DMS114 treated with DMSO at 0.1 percent for 48 hours (cell line): ENCODE measurements at regions not wholly inside any gene's neighbourhood (a gene's known extent, or its start where the extent isn't known, plus 50 kb on each side); places are given as distances from the start of the nearest gene placed in this dataset.
"Not testable (repeated sequence)": the region's sequence is repeated elsewhere in the genome, so short reads cannot be mapped to it uniquely, and the experiment has no call there.

Experiments
- DNase-seq: peaks from one replicate; lab custom pipeline; 2025; ENCODE audit not compliant: unreplicated experiment; lab: John Stamatoyannopoulos, UW

- DNase-seq: no peak
These were observed 140.0 kb downstream of the NDUFA12 start for GRCh38 chr12:94863321-94864035.

GRCh38 chr12:94862421-94862820 lies 141.1 kb downstream of the NDUFA12 start:
- DNase-seq: no peak

- no peak for DNase-seq
These were observed 147.2 kb downstream of the NDUFA12 start for GRCh38 chr12:94856324-94856723.

GRCh38 chr12:94855853-94856252 lies 147.6 kb downstream of the NDUFA12 start:
- DNase-seq: no peak

GRCh38 chr12:94851396-94852028 lies 152.0 kb downstream of the NDUFA12 start:
- no peak for DNase-seq

GRCh38 chr12:94849411-94849976 lies 154.0 kb downstream of the NDUFA12 start:
- DNase-seq: no peak

GRCh38 chr12:94848966-94849365 lies 154.5 kb downstream of the NDUFA12 start:
- DNase-seq: no peak

GRCh38 chr12:94845110-94845509 lies 158.4 kb downstream of the NDUFA12 start:
- DNase-seq: no peak

GRCh38 chr12:94844452-94844851 lies 159.0 kb downstream of the NDUFA12 start:
- DNase-seq: no peak

- DNase-seq: no peak
These were observed 161.4 kb downstream of the NDUFA12 start for GRCh38 chr12:94841904-94842610.

- no peak for DNase-seq
These were observed 162.3 kb downstream of the NDUFA12 start for GRCh38 chr12:94841177-94841576.

- DNase-seq: no peak
These were observed 164.2 kb downstream of the NDUFA12 start for GRCh38 chr12:94839347-94839746.

GRCh38 chr12:94836952-94837670 lies 166.4 kb downstream of the NDUFA12 start:
- DNase-seq: not testable (repeated sequence)

GRCh38 chr12:94834036-94834625 lies 169.4 kb downstream of the NDUFA12 start:
- no peak for DNase-seq

- DNase-seq: no peak
These were observed 170.5 kb downstream of the NDUFA12 start for GRCh38 chr12:94832780-94833681.

- DNase-seq: no peak
These were observed 171.4 kb downstream of the NDUFA12 start for GRCh38 chr12:94832105-94832504.

GRCh38 chr12:94831081-94831751 lies 172.3 kb downstream of the NDUFA12 start:
- DNase-seq: no peak

- DNase-seq: no peak
These were observed 173.9 kb downstream of the NDUFA12 start for GRCh38 chr12:94829552-94829951.

GRCh38 chr12:94819011-94819410 lies 168.7 kb upstream of the TMCC3 start:
- DNase-seq: no peak
